DND-41 (cell line): ENCODE measurements at regions not wholly inside any gene's neighbourhood (a gene's known extent, or its start where the extent isn't known, plus 50 kb on each side); places are given as distances from the start of the nearest gene placed in this dataset.

Experiments used
- EZH2 ChIP-seq: IDR thresholded peaks from 3 replicates; pipeline ENCODE4 v1.6.1; 2012; ENCODE audit warnings: borderline replicate concordance, low read depth, mild to moderate bottlenecking, moderate library complexity, low read length, inconsistent platforms; ENCODE audit not compliant: severe bottlenecking
- TF ChIP-seq, protein P1 (sequence below): IDR thresholded peaks from 2 replicates; pipeline ENCODE4 v1.5.1; 2012; ENCODE audit warnings: borderline replicate concordance, low read length, moderate library complexity, mild to moderate bottlenecking; ENCODE audit not compliant: poor library complexity, severe bottlenecking; ENCODE audit errors: extremely low read depth

DNA sequence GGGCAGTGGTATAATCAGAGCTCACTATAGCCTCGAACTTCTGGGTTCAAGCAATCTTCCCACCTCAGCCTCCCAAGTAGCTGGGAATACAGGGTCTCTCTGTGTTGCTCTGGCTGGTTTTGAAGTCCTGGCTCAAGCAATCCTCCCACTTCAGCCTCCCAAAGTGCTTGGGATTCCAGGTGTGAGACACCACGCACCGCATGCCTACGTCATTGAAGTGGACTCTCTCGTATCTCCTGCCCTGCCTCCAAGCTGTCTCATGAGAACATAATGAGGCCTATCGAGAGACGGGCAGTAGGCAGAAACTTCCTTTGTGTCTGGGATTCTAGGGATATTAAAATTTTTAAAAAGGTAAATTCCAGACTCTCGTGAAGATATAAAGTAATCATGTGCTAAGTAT lies 65.0 kb upstream of the NLGN4X start:
- TF ChIP-seq, protein P1, sequence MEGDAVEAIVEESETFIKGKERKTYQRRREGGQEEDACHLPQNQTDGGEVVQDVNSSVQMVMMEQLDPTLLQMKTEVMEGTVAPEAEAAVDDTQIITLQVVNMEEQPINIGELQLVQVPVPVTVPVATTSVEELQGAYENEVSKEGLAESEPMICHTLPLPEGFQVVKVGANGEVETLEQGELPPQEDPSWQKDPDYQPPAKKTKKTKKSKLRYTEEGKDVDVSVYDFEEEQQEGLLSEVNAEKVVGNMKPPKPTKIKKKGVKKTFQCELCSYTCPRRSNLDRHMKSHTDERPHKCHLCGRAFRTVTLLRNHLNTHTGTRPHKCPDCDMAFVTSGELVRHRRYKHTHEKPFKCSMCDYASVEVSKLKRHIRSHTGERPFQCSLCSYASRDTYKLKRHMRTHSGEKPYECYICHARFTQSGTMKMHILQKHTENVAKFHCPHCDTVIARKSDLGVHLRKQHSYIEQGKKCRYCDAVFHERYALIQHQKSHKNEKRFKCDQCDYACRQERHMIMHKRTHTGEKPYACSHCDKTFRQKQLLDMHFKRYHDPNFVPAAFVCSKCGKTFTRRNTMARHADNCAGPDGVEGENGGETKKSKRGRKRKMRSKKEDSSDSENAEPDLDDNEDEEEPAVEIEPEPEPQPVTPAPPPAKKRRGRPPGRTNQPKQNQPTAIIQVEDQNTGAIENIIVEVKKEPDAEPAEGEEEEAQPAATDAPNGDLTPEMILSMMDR: no peak
- no peak for TF ChIP-seq EZH2
